Parathyroid adenoma (tissue), 2 donors: ENCODE measurements at regions not wholly inside any gene's neighbourhood (a gene's known extent, or its start where the extent isn't known, plus 50 kb on each side); places are given as distances from the start of the nearest gene placed in this dataset.

Experiments used
- H2AFZ ChIP-seq: fragments of 300-600 bp; sonication (generic); one replicate; pipeline ENCODE4 v1.7.0; 2017; ENCODE audit warnings: antibody characterized with exemption, mild to moderate bottlenecking
- H3K27ac ChIP-seq: fragments of 300-600 bp; sonication (generic); one replicate; pipeline ENCODE4 v1.7.0; 2017
- H3K27me3 ChIP-seq: fragments of 300-600 bp; sonication (generic); one replicate; pipeline ENCODE4 v1.7.0; 2017; ENCODE audit warnings: low read length; ENCODE audit not compliant: control insufficient read depth, insufficient read depth
- H3K36me3 ChIP-seq: fragments of 300-600 bp; sonication (generic); one replicate; pipeline ENCODE4 v1.7.0; 2017; ENCODE audit warnings: low read length; ENCODE audit not compliant: control insufficient read depth, insufficient read depth
- H3K4me1 ChIP-seq: fragments of 300-600 bp; sonication (generic); one replicate; pipeline ENCODE4 v1.7.0; 2017; ENCODE audit warnings: control low read depth
- H3K4me2 ChIP-seq: fragments of 300-600 bp; sonication (generic); one replicate; pipeline ENCODE4 v1.7.0; 2017; ENCODE audit warnings: low read length
- H3K4me3 ChIP-seq: fragments of 300-600 bp; sonication (generic); one replicate; pipeline ENCODE4 v1.7.0; 2017; ENCODE audit warnings: low read depth, low read length
- H3K79me2 ChIP-seq: fragments of 300-600 bp; sonication (generic); one replicate; pipeline ENCODE4 v1.7.0; 2017; ENCODE audit warnings: control low read depth
- H3K9ac ChIP-seq: fragments of 300-600 bp; sonication (generic); one replicate; pipeline ENCODE4 v1.7.0; 2017; ENCODE audit warnings: mild to moderate bottlenecking
- H3K9me3 ChIP-seq: fragments of 300-600 bp; sonication (generic); one replicate; pipeline ENCODE4 v1.7.0; 2017; ENCODE audit warnings: low read length; ENCODE audit not compliant: control insufficient read depth
- CTCF ChIP-seq: fragments of 300-600 bp; sonication (generic); IDR thresholded peaks from one replicate; pipeline ENCODE4 v1.7.0; 2017; ENCODE audit warnings: antibody characterized with exemption, mild to moderate bottlenecking
- donor health status: primary hyperparathyroidism.

GRCh38 chr6:144989319-144990107 is 704.4 kb downstream of the UTRN start:
- Histone ChIP-seq H3K27ac (no peak overlapping the region), H3K9me3 (no peaks in the 10 kb centered on the region), H3K4me2 (no peak overlapping the region), H3K79me2 (no peaks in the 10 kb centered on the region), H3K36me3 (no peaks in the 10 kb centered on the region), H3K9ac (no peak overlapping the region), H3K4me1 (no peaks in the 10 kb centered on the region), H2AFZ (no peak overlapping the region), H3K4me3 (no peak overlapping the region), H3K27me3 (no peaks in the 10 kb centered on the region)
- TF ChIP-seq CTCF = no peak

DNA sequence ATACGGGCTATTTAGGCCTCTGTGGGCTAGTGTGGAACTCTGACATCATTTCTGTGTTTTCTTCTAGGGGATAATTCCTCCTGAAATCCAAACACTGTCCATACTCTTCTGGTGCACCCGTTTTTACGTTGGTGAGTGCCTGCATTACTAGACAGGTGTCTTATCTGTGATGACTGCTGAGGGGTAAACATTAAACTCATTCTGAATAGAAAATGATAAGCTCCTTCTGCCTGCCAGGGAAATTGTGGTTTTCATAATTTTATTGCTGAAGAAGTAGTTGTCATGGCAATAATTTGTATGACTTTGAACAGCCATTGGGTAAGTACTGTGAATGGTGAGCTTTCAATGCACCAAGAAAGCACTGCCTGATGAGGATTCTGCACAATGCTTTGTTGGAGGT is 705.6 kb downstream of the UTRN start:
- no peaks in the 10 kb centered on the region for H3K9me3 ChIP-seq
- H3K4me1 ChIP-seq = no peaks in the 10 kb centered on the region
- H3K79me2 ChIP-seq = no peaks in the 10 kb centered on the region
- no peak overlapping the region for H2AFZ ChIP-seq
- H3K4me2 ChIP-seq = no peak overlapping the region
- no peak overlapping the region for H3K9ac ChIP-seq
- H3K4me3 ChIP-seq = no peak overlapping the region
- no peaks in the 10 kb centered on the region for H3K36me3 ChIP-seq
- no peaks in the 10 kb centered on the region for H3K27me3 ChIP-seq
- TF ChIP-seq CTCF = no peak
- no peak overlapping the region for H3K27ac ChIP-seq

DNA sequence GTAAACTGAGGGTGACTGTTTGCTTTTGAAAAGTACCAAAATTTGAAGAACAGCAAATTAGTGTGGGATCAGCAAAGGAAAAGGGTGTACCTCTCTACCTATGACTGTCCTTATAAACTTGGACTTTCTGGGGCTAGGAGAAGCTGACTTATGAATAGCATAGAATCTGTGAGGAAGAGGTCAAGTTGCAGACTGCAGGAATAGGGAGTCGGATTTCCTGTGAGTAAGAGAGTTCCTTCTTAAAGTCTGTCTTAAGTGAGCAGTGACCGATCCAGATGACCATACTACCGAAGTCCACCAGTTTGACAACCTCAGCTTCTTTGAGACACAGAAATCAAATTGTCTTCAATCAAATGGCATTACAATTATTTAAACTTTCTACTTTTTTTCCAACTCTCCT is 708.7 kb downstream of the UTRN start:
- Histone ChIP-seq H3K27ac (no peak overlapping the region), H2AFZ (no peak overlapping the region), H3K27me3 (no peaks in the 10 kb centered on the region), H3K79me2 (no peaks in the 10 kb centered on the region), H3K36me3 (no peaks in the 10 kb centered on the region), H3K4me3 (no peak overlapping the region), H3K4me1 (no peaks in the 10 kb centered on the region), H3K9ac (no peak overlapping the region), H3K4me2 (no peak overlapping the region), H3K9me3 (no peaks in the 10 kb centered on the region)
- TF ChIP-seq CTCF = no peak

GRCh38 chr6:144997996-144998395 is 712.9 kb downstream of the UTRN start:
- no peak for TF ChIP-seq CTCF
- no peak overlapping the region for H3K9ac ChIP-seq
- H2AFZ ChIP-seq = no peak overlapping the region
- H3K27ac ChIP-seq = no peak overlapping the region
- no peaks in the 10 kb centered on the region for H3K36me3 ChIP-seq
- no peaks in the 10 kb centered on the region for H3K27me3 ChIP-seq
- H3K4me3 ChIP-seq = no peak overlapping the region
- no peaks in the 10 kb centered on the region for H3K79me2 ChIP-seq
- no peaks in the 10 kb centered on the region for H3K9me3 ChIP-seq
- no peaks in the 10 kb centered on the region for H3K4me1 ChIP-seq
- no peak overlapping the region for H3K4me2 ChIP-seq

- no peaks in the 10 kb centered on the region for H3K9me3 ChIP-seq
- no peak overlapping the region for H3K4me3 ChIP-seq
- H3K36me3 ChIP-seq = no peaks in the 10 kb centered on the region
- no peak overlapping the region for H3K27ac ChIP-seq
- TF ChIP-seq CTCF = no peak
- H3K27me3 ChIP-seq = no peaks in the 10 kb centered on the region
- no peaks in the 10 kb centered on the region for H3K79me2 ChIP-seq
- no peaks in the 10 kb centered on the region for H3K4me1 ChIP-seq
- H2AFZ ChIP-seq = no peak overlapping the region
- H3K4me2 ChIP-seq = no peak overlapping the region
- no peak overlapping the region for H3K9ac ChIP-seq
These were observed 714.0 kb downstream of the UTRN start for GRCh38 chr6:144999127-144999526.
